SK-N-SH treated with all-trans-retinoic acid at 6 μM for 48 hours (cell line): ENCODE measurements at regions not wholly inside any gene's neighbourhood (a gene's known extent, or its start where the extent isn't known, plus 50 kb on each side); places are given as distances from the start of the nearest gene placed in this dataset.

Experiments
- ATAC-seq: fragments of 200-7000 bp; cut with Tn5 transposase; 3 replicates; pipeline ENCODE4 v1.9.1; 2020; ENCODE audit warnings: mild to moderate bottlenecking, moderate library complexity
- ARNTL ChIP-seq: fragments of 450-650 bp; formaldehyde crosslinking; IDR thresholded peaks from 2 replicates; pipeline ENCODE4 v1.5.0; 2020; ENCODE audit warnings: low read depth, mild to moderate bottlenecking, moderate library complexity, borderline replicate concordance
- CSDC2 ChIP-seq: fragments of 250-450 bp; sonication (Bioruptor Pico); IDR thresholded peaks from 2 replicates; pipeline ENCODE4 v1.5.0; 2020; ENCODE audit warnings: mild to moderate bottlenecking, moderate library complexity
- ESRRG ChIP-seq: fragments of 250-450 bp; sonication (Bioruptor Pico); IDR thresholded peaks from 2 replicates; pipeline ENCODE4 v1.6.1; 2021; ENCODE audit warnings: mild to moderate bottlenecking
- GLIS3 ChIP-seq: fragments of 250-450 bp; sonication (Bioruptor Pico); IDR thresholded peaks from 2 replicates; pipeline ENCODE4 v1.5.0; 2020; ENCODE audit warnings: mild to moderate bottlenecking, moderate library complexity
- ISL1 ChIP-seq: fragments of 250-450 bp; sonication (Bioruptor Pico); IDR thresholded peaks from 2 replicates; pipeline ENCODE4 v2.1.2; 2022; ENCODE audit warnings: mild to moderate bottlenecking, moderate library complexity
- OSR1 ChIP-seq: fragments of 250-450 bp; sonication (Bioruptor Pico); IDR thresholded peaks from 2 replicates; pipeline ENCODE4 v1.8.0; 2022; ENCODE audit warnings: moderate library complexity, mild to moderate bottlenecking, inconsistent platforms
- PPARA ChIP-seq: fragments of 250-450 bp; sonication (Bioruptor Pico); IDR thresholded peaks from 2 replicates; pipeline ENCODE4 v1.5.0; 2020; ENCODE audit warnings: mild to moderate bottlenecking, borderline replicate concordance
- RARB ChIP-seq: fragments of 250-450 bp; sonication (Bioruptor Pico); IDR thresholded peaks from 2 replicates; pipeline ENCODE4 v1.8.0; 2021; ENCODE audit warnings: mild to moderate bottlenecking, moderate library complexity
- SNAI2 ChIP-seq: fragments of 250-450 bp; sonication (Bioruptor Pico); IDR thresholded peaks from 2 replicates; pipeline ENCODE4 v1.5.0; 2020; ENCODE audit warnings: mild to moderate bottlenecking, moderate library complexity
- TCF4 ChIP-seq: fragments of 250-450 bp; sonication (Bioruptor Pico); IDR thresholded peaks from 2 replicates; pipeline ENCODE4 v1.8.0; 2021; ENCODE audit warnings: mild to moderate bottlenecking, moderate library complexity, borderline replicate concordance
- TOX ChIP-seq: fragments of 250-450 bp; sonication (Bioruptor Pico); IDR thresholded peaks from 2 replicates; pipeline ENCODE4 v1.8.0; 2021; ENCODE audit warnings: mild to moderate bottlenecking, moderate library complexity, borderline replicate concordance
- ZC3H10 ChIP-seq: fragments of 250-450 bp; sonication (Bioruptor Pico); IDR thresholded peaks from 2 replicates; pipeline ENCODE4 v1.5.1; 2021; ENCODE audit warnings: mild to moderate bottlenecking, moderate library complexity
- ZFP3 ChIP-seq: fragments of 250-450 bp; sonication (Bioruptor Pico); IDR thresholded peaks from 2 replicates; pipeline ENCODE4 v1.5.0; 2020; ENCODE audit warnings: mild to moderate bottlenecking, moderate library complexity
- ZNF565 ChIP-seq: fragments of 450-650 bp; formaldehyde crosslinking; conservative IDR thresholded peaks from 2 replicates; pipeline ENCODE4 v1.5.0; 2020; ENCODE audit warnings: low read depth, mild to moderate bottlenecking, moderate library complexity
- ZNF70 ChIP-seq: fragments of 450-650 bp; formaldehyde crosslinking; IDR thresholded peaks from 2 replicates; pipeline ENCODE4 v1.5.0; 2020; ENCODE audit warnings: mild to moderate bottlenecking, moderate library complexity
- ZNF8 ChIP-seq: fragments of 450-650 bp; formaldehyde crosslinking; IDR thresholded peaks from 2 replicates; pipeline ENCODE4 v1.5.0; 2020; ENCODE audit warnings: mild to moderate bottlenecking, moderate library complexity
- TF ChIP-seq, protein P1 (sequence below): fragments of 250-450 bp; sonication (Bioruptor Pico); IDR thresholded peaks from 2 replicates; pipeline ENCODE4 v1.5.1; 2021; ENCODE audit warnings: mild to moderate bottlenecking, moderate library complexity
- TF ChIP-seq, protein P2 (sequence below): fragments of 250-450 bp; sonication (Bioruptor Pico); IDR thresholded peaks from 2 replicates; pipeline ENCODE4 v1.8.0; 2020; ENCODE audit warnings: mild to moderate bottlenecking, moderate library complexity, borderline replicate concordance
- TF ChIP-seq, protein P3 (sequence below): fragments of 250-450 bp; sonication (Bioruptor Pico); IDR thresholded peaks from 2 replicates; pipeline ENCODE4 v1.8.0; 2021; ENCODE audit warnings: low read depth, mild to moderate bottlenecking, moderate library complexity, borderline replicate concordance

DNA sequence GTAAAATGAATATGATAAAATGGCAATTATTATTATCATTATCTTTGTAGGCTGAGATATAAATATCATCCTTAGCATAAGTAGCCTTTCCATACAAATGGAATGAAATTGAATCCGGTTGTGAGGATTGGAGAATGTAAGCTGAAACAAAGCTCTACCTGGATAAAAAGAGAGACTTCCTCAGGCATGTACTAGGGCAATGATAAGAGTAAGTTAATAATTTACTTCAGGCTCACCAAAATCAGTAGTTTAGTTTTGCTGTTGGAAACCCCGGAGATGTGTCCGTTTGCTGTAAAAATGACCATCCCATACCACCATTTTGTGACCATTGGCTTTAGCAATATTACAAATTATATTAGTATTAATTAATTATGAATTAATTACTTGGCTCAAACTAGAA lies 96.3 kb downstream of the C12orf75 start (continued):
- TF ChIP-seq, protein P1, sequence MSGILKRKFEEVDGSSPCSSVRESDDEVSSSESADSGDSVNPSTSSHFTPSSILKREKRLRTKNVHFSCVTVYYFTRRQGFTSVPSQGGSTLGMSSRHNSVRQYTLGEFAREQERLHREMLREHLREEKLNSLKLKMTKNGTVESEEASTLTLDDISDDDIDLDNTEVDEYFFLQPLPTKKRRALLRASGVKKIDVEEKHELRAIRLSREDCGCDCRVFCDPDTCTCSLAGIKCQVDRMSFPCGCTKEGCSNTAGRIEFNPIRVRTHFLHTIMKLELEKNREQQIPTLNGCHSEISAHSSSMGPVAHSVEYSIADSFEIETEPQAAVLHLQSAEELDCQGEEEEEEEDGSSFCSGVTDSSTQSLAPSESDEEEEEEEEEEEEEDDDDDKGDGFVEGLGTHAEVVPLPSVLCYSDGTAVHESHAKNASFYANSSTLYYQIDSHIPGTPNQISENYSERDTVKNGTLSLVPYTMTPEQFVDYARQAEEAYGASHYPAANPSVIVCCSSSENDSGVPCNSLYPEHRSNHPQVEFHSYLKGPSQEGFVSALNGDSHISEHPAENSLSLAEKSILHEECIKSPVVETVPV, result no peak
- TF ChIP-seq ESRRG (CRISPR knock-in tag), result no peak
- no peak for TF ChIP-seq OSR1 (CRISPR knock-in tag)
- TF ChIP-seq ZC3H10 (CRISPR knock-in tag), result no peak
- no peak for TF ChIP-seq ZFP3 (CRISPR knock-in tag)
- no peak for TF ChIP-seq ISL1
- TF ChIP-seq SNAI2, result no peak

DNA sequence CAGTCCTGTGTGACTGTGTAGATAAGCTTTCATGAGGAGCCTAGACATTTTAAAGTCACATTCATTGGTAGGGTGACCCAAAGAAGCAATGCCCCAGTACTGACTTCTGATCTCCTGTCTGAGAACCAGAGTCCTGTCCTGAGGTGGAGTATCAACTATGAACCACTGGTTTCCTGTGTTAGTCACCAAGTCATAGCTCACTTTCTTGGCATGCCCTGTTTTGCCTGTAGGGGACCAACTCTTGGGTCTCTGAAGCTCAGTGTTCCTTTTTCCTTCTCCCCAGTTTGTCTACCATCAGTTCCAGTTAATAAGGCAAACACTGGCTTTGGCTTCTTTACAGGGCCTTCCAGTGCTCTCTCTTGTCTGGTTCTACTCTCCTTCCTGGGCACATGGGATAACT lies 97.4 kb downstream of the C12orf75 start:
- TF ChIP-seq CSDC2 (no peak), ARNTL (no peak), ZNF565 (no peak), ZNF8 (CRISPR knock-in tag) (no peak), ZNF70 (no peak), OSR1 (CRISPR knock-in tag) (no peak), RARB (CRISPR knock-in tag) (no peak), ESRRG (CRISPR knock-in tag) (no peak), PPARA (CRISPR knock-in tag) (no peak), GLIS3 (CRISPR knock-in tag) (no peak), ZC3H10 (CRISPR knock-in tag) (no peak)
- TF ChIP-seq, protein P2, sequence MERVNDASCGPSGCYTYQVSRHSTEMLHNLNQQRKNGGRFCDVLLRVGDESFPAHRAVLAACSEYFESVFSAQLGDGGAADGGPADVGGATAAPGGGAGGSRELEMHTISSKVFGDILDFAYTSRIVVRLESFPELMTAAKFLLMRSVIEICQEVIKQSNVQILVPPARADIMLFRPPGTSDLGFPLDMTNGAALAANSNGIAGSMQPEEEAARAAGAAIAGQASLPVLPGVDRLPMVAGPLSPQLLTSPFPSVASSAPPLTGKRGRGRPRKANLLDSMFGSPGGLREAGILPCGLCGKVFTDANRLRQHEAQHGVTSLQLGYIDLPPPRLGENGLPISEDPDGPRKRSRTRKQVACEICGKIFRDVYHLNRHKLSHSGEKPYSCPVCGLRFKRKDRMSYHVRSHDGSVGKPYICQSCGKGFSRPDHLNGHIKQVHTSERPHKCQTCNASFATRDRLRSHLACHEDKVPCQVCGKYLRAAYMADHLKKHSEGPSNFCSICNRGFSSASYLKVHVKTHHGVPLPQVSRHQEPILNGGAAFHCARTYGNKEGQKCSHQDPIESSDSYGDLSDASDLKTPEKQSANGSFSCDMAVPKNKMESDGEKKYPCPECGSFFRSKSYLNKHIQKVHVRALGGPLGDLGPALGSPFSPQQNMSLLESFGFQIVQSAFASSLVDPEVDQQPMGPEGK (CRISPR knock-in tag), result no peak
- TF ChIP-seq, protein P3, sequence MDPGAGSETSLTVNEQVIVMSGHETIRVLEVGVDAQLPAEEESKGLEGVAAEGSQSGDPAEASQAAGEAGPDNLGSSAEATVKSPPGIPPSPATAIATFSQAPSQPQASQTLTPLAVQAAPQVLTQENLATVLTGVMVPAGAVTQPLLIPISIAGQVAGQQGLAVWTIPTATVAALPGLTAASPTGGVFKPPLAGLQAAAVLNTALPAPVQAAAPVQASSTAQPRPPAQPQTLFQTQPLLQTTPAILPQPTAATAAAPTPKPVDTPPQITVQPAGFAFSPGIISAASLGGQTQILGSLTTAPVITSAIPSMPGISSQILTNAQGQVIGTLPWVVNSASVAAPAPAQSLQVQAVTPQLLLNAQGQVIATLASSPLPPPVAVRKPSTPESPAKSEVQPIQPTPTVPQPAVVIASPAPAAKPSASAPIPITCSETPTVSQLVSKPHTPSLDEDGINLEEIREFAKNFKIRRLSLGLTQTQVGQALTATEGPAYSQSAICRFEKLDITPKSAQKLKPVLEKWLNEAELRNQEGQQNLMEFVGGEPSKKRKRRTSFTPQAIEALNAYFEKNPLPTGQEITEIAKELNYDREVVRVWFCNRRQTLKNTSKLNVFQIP (CRISPR knock-in tag), result no peak
- TF ChIP-seq, protein P1, result no peak
- no peak for ATAC-seq

DNA sequence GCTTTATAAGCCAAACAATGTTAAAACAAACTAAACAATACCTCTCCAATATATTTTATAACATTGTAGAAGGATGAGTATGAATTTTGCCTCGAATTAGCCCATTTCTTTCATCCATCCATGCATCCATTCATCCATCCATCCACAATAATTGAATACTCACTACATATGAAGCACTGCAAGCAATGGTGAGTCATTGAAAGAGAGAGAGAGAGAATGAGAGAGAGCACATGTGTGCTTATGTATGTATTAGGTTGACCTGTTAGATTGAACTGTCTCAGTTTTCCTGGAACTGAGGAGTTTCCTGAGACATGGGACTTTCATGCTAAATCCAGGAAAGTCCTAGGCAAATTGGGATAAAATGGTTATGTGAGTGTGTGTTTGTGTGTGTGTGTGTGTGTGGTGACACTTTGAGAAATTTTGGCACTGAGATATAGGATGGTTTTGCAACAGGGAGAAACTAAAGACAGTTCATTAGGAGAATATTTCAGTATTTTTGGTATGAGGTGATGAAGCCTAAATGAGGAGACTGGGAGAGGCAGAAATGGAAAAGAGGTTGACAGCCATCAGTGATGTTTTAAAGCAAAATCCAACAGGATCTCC lies 98.4 kb downstream of the C12orf75 start:
- no peak for ATAC-seq
- TF ChIP-seq ISL1, result no peak
- no peak for TF ChIP-seq ZNF70
- TF ChIP-seq ZC3H10 (CRISPR knock-in tag), result no peak
- no peak for TF ChIP-seq ZNF565
- TF ChIP-seq, protein P1, result no peak
- TF ChIP-seq PPARA (CRISPR knock-in tag), result no peak
- TF ChIP-seq ZNF8 (CRISPR knock-in tag), result no peak
- TF ChIP-seq OSR1 (CRISPR knock-in tag), result no peak
- TF ChIP-seq, protein P2 (CRISPR knock-in tag), result no peak
- TF ChIP-seq ZFP3 (CRISPR knock-in tag), result no peak
- no peak for TF ChIP-seq SNAI2
- no peak for TF ChIP-seq ESRRG (CRISPR knock-in tag)
- no peak for TF ChIP-seq TCF4 (CRISPR knock-in tag)
- TF ChIP-seq RARB (CRISPR knock-in tag), result no peak
- TF ChIP-seq CSDC2, result no peak
- TF ChIP-seq, protein P3 (CRISPR knock-in tag), result no peak
- no peak for TF ChIP-seq TOX (CRISPR knock-in tag)
- no peak for TF ChIP-seq GLIS3 (CRISPR knock-in tag)
